ENCODE measurements at regions not wholly inside any gene's neighbourhood (a gene's known extent, or its start where the extent isn't known, plus 50 kb on each side); places are given as distances from the start of the nearest gene placed in this dataset.

DNA sequence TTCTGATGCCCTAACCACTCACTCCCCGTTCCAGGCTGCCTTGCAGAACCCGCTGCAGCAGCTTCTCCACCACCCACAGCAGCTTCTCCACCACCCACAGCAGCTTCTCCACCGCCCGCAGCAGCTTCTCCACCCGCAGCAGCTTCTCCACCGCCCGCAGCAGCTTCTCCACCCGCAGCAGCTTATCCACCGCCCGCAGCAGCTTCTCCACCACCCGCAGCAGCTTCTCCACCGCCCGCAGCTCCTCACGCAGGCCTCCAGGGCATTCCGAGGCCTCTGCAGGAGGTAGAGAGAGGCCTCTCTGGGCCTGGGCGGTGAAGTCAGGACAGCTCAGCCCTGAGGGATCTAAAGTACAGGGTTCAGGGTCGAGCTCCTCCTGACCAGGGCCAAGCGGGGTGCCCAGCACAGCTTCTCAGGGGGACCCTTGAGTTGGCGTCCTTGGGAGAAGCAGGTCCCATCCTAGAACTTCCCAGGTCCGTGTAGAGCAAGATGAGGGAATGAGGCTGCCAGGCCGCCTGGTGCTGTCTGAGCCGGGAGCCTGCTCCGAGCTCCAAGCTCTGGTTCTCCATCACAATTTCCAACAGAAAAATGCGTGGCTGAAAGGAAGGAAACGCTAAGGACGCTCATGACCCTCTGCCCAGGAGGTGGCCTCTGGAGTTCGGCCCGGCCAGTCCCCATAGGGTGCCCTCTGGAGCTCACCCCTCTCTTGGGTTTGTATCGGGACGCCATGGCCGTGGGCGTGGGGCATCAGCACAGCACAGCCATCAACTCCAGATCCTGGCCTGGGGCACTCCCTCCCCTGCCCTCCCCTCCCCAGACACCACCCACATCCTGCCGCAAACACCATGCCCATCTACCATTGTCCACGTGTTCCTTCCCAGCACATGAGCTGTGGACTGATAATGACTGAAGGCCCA is 528.6 kb downstream of the BRD1 start:
- TF ChIP-seq POLR2A (IDR thresholded peaks at IDR 0.05) = no peak
- TF ChIP-seq, protein P1, sequence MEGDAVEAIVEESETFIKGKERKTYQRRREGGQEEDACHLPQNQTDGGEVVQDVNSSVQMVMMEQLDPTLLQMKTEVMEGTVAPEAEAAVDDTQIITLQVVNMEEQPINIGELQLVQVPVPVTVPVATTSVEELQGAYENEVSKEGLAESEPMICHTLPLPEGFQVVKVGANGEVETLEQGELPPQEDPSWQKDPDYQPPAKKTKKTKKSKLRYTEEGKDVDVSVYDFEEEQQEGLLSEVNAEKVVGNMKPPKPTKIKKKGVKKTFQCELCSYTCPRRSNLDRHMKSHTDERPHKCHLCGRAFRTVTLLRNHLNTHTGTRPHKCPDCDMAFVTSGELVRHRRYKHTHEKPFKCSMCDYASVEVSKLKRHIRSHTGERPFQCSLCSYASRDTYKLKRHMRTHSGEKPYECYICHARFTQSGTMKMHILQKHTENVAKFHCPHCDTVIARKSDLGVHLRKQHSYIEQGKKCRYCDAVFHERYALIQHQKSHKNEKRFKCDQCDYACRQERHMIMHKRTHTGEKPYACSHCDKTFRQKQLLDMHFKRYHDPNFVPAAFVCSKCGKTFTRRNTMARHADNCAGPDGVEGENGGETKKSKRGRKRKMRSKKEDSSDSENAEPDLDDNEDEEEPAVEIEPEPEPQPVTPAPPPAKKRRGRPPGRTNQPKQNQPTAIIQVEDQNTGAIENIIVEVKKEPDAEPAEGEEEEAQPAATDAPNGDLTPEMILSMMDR (IDR thresholded peaks at IDR 0.05) = no peak
